Activated naive CD4-positive, alpha-beta T cell treated with anti-CD3 and anti-CD28 coated beads, Interleukin-2, amount 50 U/mL, for 72 hours (primary cell): ENCODE measurements at regions not wholly inside any gene's neighbourhood (a gene's known extent, or its start where the extent isn't known, plus 50 kb on each side); places are given as distances from the start of the nearest gene placed in this dataset.

Experiments
- ATAC-seq, 2 donors: fragments of 150-1000 bp; cut with Tn5 transposase; 2 replicates each; pipeline ENCODE4 v1.10.0; 2021; ENCODE audit warnings: mild to moderate bottlenecking in 2 of 2, moderate library complexity in 2 of 2
- DNase-seq, 2 donors: peaks; one replicate each; pipeline ENCODE4 v3.0.0; 2021 to 2022; ENCODE audit warnings: low spot score in 2 of 2
- H3K27ac Mint-ChIP-seq, 2 donors: one replicate each; pipeline ENCODE4 v1.8.0; 2022; ENCODE audit warnings: mild to moderate bottlenecking in 2 of 2, mixed read lengths in 2 of 2
- H3K36me3 Mint-ChIP-seq, 2 donors: one replicate each; pipeline ENCODE4 v1.8.0; 2022; ENCODE audit warnings: mixed read lengths in 2 of 2
- H3K9me3 Mint-ChIP-seq, 2 donors: one replicate each; pipeline ENCODE4 v1.8.0; 2022; ENCODE audit warnings: mixed read lengths in 2 of 2

GRCh38 chr21:22554690-22555316 lies 1556.6 kb downstream of the NCAM2 start:
- no peak overlapping the region for H3K27ac Mint-ChIP-seq
- no peaks in the 10 kb centered on the region for H3K9me3 Mint-ChIP-seq
- no peak for DNase-seq
- no peak for ATAC-seq
- no peaks in the 10 kb centered on the region for H3K36me3 Mint-ChIP-seq

GRCh38 chr21:22556829-22557228 lies 1558.6 kb downstream of the NCAM2 start:
- Mint-ChIP-seq H3K9me3 (peaks cover 0 to 5% of the 10 kb centered on the region in 2 donors), H3K36me3 (no peaks in the 10 kb centered on the region), H3K27ac (no peak overlapping the region)
- DNase-seq (no peak), ATAC-seq (no peak)

GRCh38 chr21:22561946-22562345 lies 1563.7 kb downstream of the NCAM2 start:
- Mint-ChIP-seq H3K27ac (no peak overlapping the region), H3K9me3 (peaks cover 0 to 5% of the 10 kb centered on the region in 2 donors), H3K36me3 (no peaks in the 10 kb centered on the region)
- ATAC-seq (no peak), DNase-seq (no peak)

- Mint-ChIP-seq H3K9me3 (peaks cover 0 to 5% of the 10 kb centered on the region in 2 donors), H3K27ac (no peak overlapping the region), H3K36me3 (no peaks in the 10 kb centered on the region)
- DNase-seq (no peak), ATAC-seq (no peak)
Measured at GRCh38 chr21:22573834-22574233, 1575.6 kb downstream of the NCAM2 start.

GRCh38 chr21:22575165-22575584 lies 1577.0 kb downstream of the NCAM2 start:
- DNase-seq (no peak), ATAC-seq (peak in 1 of 2 donors; percentile 18)
- peaks cover 0 to under 1% of the 10 kb centered on the region in 2 donors for H3K9me3 Mint-ChIP-seq
- no peak overlapping the region for H3K27ac Mint-ChIP-seq
- no peaks in the 10 kb centered on the region for H3K36me3 Mint-ChIP-seq

- no peaks in the 10 kb centered on the region for H3K36me3 Mint-ChIP-seq
- no peaks in the 10 kb centered on the region for H3K9me3 Mint-ChIP-seq
- H3K27ac Mint-ChIP-seq, result no peak overlapping the region
Measured at GRCh38 chr21:22579741-22580140, 1581.5 kb downstream of the NCAM2 start.

GRCh38 chr21:22582026-22582425 lies 1583.8 kb downstream of the NCAM2 start:
- Mint-ChIP-seq H3K36me3 (no peaks in the 10 kb centered on the region), H3K27ac (no peak overlapping the region), H3K9me3 (no peaks in the 10 kb centered on the region)
- DNase-seq (no peak), ATAC-seq (no peak)

More at GRCh38 chr21:22579741-22580140, 1581.5 kb downstream of the NCAM2 start:
- no peak for DNase-seq
- no peak for ATAC-seq

GRCh38 chr21:22584308-22584707 lies 1586.1 kb downstream of the NCAM2 start:
- DNase-seq (no peak), ATAC-seq (no peak)
- Mint-ChIP-seq H3K27ac (no peak overlapping the region), H3K9me3 (no peaks in the 10 kb centered on the region), H3K36me3 (no peaks in the 10 kb centered on the region)

GRCh38 chr21:22585558-22585957 lies 1587.3 kb downstream of the NCAM2 start:
- DNase-seq, result no peak
- ATAC-seq, result no peak
- Mint-ChIP-seq H3K36me3 (no peaks in the 10 kb centered on the region), H3K9me3 (peaks cover 0 to 4% of the 10 kb centered on the region in 2 donors), H3K27ac (no peak overlapping the region)

- no peak for ATAC-seq
- peaks cover 0 to 9% of the 10 kb centered on the region in 2 donors for H3K9me3 Mint-ChIP-seq
- no peak overlapping the region for H3K27ac Mint-ChIP-seq
- H3K36me3 Mint-ChIP-seq, result no peaks in the 10 kb centered on the region
- DNase-seq, result no peak
Measured at GRCh38 chr21:22597660-22598255, 1599.5 kb downstream of the NCAM2 start.

GRCh38 chr21:22609802-22610201 lies 1611.6 kb downstream of the NCAM2 start:
- ATAC-seq (no peak), DNase-seq (no peak)
- Mint-ChIP-seq H3K9me3 (no peaks in the 10 kb centered on the region), H3K36me3 (no peaks in the 10 kb centered on the region), H3K27ac (no peak overlapping the region)

GRCh38 chr21:22627911-22628310 lies 1629.7 kb downstream of the NCAM2 start:
- H3K9me3 Mint-ChIP-seq, result no peaks in the 10 kb centered on the region
- no peak overlapping the region for H3K27ac Mint-ChIP-seq
- ATAC-seq (no peak), DNase-seq (no peak)
- H3K36me3 Mint-ChIP-seq, result no peaks in the 10 kb centered on the region

GRCh38 chr21:22630953-22631465 lies 1632.8 kb downstream of the NCAM2 start:
- Mint-ChIP-seq H3K9me3 (no peaks in the 10 kb centered on the region), H3K36me3 (no peaks in the 10 kb centered on the region)

GRCh38 chr21:22632176-22632575 lies 1634.0 kb downstream of the NCAM2 start:
- ATAC-seq (no peak), DNase-seq (no peak)
- no peaks in the 10 kb centered on the region for H3K36me3 Mint-ChIP-seq
- peaks cover 0 to 3% of the 10 kb centered on the region in 2 donors for H3K9me3 Mint-ChIP-seq
- no peak overlapping the region for H3K27ac Mint-ChIP-seq

More at GRCh38 chr21:22630953-22631465, 1632.8 kb downstream of the NCAM2 start:
- H3K27ac Mint-ChIP-seq, result no peak overlapping the region
- DNase-seq (no peak), ATAC-seq (no peak)

- Mint-ChIP-seq H3K27ac (no peak overlapping the region), H3K9me3 (peaks cover 4 to 7% of the 10 kb centered on the region in 2 donors), H3K36me3 (no peaks in the 10 kb centered on the region)
- no peak for DNase-seq
- no peak for ATAC-seq
Measured at GRCh38 chr21:22649246-22649645, 1651.0 kb downstream of the NCAM2 start.

GRCh38 chr21:22650226-22650625 lies 1652.0 kb downstream of the NCAM2 start:
- no peaks in the 10 kb centered on the region for H3K36me3 Mint-ChIP-seq
- H3K27ac Mint-ChIP-seq, result no peak overlapping the region
- ATAC-seq (no peak), DNase-seq (no peak)
- peaks cover 0 to 4% of the 10 kb centered on the region in 2 donors for H3K9me3 Mint-ChIP-seq

- DNase-seq (no peak), ATAC-seq (no peak)
- H3K9me3 Mint-ChIP-seq, result no peaks in the 10 kb centered on the region
- H3K36me3 Mint-ChIP-seq, result no peaks in the 10 kb centered on the region
- no peak overlapping the region for H3K27ac Mint-ChIP-seq
Measured at GRCh38 chr21:22657781-22658180, 1659.6 kb downstream of the NCAM2 start.

GRCh38 chr21:22670148-22670547 lies 1671.9 kb downstream of the NCAM2 start:
- no peak for ATAC-seq
- Mint-ChIP-seq H3K36me3 (no peaks in the 10 kb centered on the region), H3K27ac (no peak overlapping the region), H3K9me3 (peaks cover 4% of the 10 kb centered on the region in 2 donors)
- DNase-seq, result no peak
